OCI-LY1 (cell line): ENCODE measurements at regions not wholly inside any gene's neighbourhood (a gene's known extent, or its start where the extent isn't known, plus 50 kb on each side); places are given as distances from the start of the nearest gene placed in this dataset.

Experiments used
- EZH2 ChIP-seq: fragments of 200-600 bp; sonication (generic), shearing (Covaris generic); IDR thresholded peaks from 2 replicates; pipeline ENCODE4 v1.8.0; 2017; ENCODE audit warnings: borderline replicate concordance, mixed run types, mild to moderate bottlenecking, antibody characterized with exemption, low read length, moderate library complexity, mixed read lengths
- TF ChIP-seq, protein P1 (sequence below): fragments of 200-600 bp; sonication (generic), shearing (Covaris generic); IDR thresholded peaks from 2 replicates; pipeline ENCODE4 v1.5.1; 2017; ENCODE audit warnings: mild to moderate bottlenecking, antibody characterized with exemption, low read length, moderate library complexity, mixed read lengths

DNA sequence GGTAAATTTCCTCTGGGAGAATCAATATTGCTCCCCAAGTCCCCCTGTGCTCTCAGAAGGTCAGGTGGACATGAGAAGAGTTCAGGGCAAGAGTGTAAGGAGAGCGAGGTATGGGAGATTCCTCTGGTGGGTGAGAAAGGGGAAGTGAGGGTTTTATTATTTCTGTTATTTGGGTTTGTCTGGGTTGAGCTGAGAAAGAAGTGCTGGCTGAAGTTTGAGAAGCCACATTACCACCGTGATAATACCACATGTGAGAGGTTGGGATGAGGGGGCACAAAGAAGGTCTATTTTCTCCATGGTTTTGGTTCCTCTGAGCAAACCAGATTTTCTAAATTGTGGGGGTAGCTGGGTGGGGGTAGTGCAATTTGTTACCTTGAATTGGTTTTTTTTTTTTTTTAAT is 350.4 kb downstream of the OSTF1 start:
- TF ChIP-seq, protein P1, sequence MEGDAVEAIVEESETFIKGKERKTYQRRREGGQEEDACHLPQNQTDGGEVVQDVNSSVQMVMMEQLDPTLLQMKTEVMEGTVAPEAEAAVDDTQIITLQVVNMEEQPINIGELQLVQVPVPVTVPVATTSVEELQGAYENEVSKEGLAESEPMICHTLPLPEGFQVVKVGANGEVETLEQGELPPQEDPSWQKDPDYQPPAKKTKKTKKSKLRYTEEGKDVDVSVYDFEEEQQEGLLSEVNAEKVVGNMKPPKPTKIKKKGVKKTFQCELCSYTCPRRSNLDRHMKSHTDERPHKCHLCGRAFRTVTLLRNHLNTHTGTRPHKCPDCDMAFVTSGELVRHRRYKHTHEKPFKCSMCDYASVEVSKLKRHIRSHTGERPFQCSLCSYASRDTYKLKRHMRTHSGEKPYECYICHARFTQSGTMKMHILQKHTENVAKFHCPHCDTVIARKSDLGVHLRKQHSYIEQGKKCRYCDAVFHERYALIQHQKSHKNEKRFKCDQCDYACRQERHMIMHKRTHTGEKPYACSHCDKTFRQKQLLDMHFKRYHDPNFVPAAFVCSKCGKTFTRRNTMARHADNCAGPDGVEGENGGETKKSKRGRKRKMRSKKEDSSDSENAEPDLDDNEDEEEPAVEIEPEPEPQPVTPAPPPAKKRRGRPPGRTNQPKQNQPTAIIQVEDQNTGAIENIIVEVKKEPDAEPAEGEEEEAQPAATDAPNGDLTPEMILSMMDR: no peak
- no peak for TF ChIP-seq EZH2
